Uterus (tissue), 3 donors: ENCODE measurements at regions not wholly inside any gene's neighbourhood (a gene's known extent, or its start where the extent isn't known, plus 50 kb on each side); places are given as distances from the start of the nearest gene placed in this dataset.

Source experiments
- DNase-seq, 2 donors: peaks; one replicate each; pipeline ENCODE4 v3.0.0-alpha.2; 2019 to 2020
- H3K27ac ChIP-seq, 2 donors: fragments of 200-600 bp; sonication (generic); 1 replicate in 1 of 2; 2 replicates in 1 of 2; pipeline ENCODE4 v1.5.1; 2016 to 2018
- H3K27me3 ChIP-seq, 2 donors: fragments of 200-600 bp; sonication (generic); one replicate each; pipeline ENCODE4 v1.5.1; 2018 to 2019; ENCODE audit warnings: control low read depth in 1 of 2
- H3K36me3 ChIP-seq, 2 donors: fragments of 200-600 bp; sonication (generic); one replicate each; pipeline ENCODE4 v1.5.1; 2019; ENCODE audit warnings: control low read depth in 1 of 2
- H3K4me1 ChIP-seq, 2 donors: fragments of 200-600 bp; sonication (generic); one replicate each; pipeline ENCODE4 v1.5.1; 2018 to 2019; ENCODE audit warnings: control low read depth in 1 of 2
- H3K4me3 ChIP-seq, 2 donors: fragments of 200-600 bp; sonication (generic); 1 replicate in 1 of 2; 2 replicates in 1 of 2; pipeline ENCODE4 v1.5.1; 2018 to 2019; ENCODE audit warnings: mild to moderate bottlenecking in 1 of 2
- H3K9me3 ChIP-seq, 2 donors: fragments of 200-600 bp; sonication (generic); one replicate each; pipeline ENCODE4 v1.5.1; 2019; ENCODE audit warnings: control low read depth in 1 of 2
- CTCF ChIP-seq, 4 experiments: fragments of 200-600 bp in 2 of 4; fragments of 450-650 bp in 2 of 4; sonication (generic) in 2 of 4; IDR thresholded peaks; one replicate each; pipeline ENCODE4 v1.5.1; 2016 to 2019; ENCODE audit warnings: antibody characterized with exemption in 4 of 4, mild to moderate bottlenecking in 2 of 4, moderate library complexity in 1 of 4
- POLR2A ChIP-seq, 2 donors: fragments of 450-650 bp; IDR thresholded peaks; one replicate each; pipeline ENCODE4 v1.6.1; 2016; ENCODE audit warnings: antibody characterized with exemption in 2 of 2, mild to moderate bottlenecking in 1 of 2, moderate library complexity in 1 of 2
- intact Hi-C: fragments of 100-400 bp; cut with DNase I; formaldehyde crosslinking; loops from one replicate; pipeline ENCODE4 v1.15.1; 2023; ENCODE audit warnings: low total_unique reads
- donor health status: DM: yes; HTN: yes; CAD: no.

GRCh38 chr15:53869044-53869805, 109.0 kb upstream of the UNC13C start:
- Histone ChIP-seq H3K4me3 (no peak overlapping the region), H3K36me3 (no peaks in the 10 kb centered on the region), H3K27me3 (no peaks in the 10 kb centered on the region), H3K9me3 (no peaks in the 10 kb centered on the region), H3K4me1 (no peaks in the 10 kb centered on the region), H3K27ac (no peak overlapping the region)
- no peak for DNase-seq
- intact Hi-C loops: no loop called here
- TF ChIP-seq CTCF (IDR thresholded peaks at IDR 0.05) (no peak), POLR2A (IDR thresholded peaks at IDR 0.05) (no peak)

GRCh38 chr15:53862386-53862785, 102.9 kb upstream of the WDR72 start:
- Histone ChIP-seq H3K27me3 (no peaks in the 10 kb centered on the region), H3K9me3 (no peaks in the 10 kb centered on the region), H3K27ac (no peak overlapping the region), H3K4me1 (no peaks in the 10 kb centered on the region), H3K36me3 (no peaks in the 10 kb centered on the region), H3K4me3 (no peak overlapping the region)
- TF ChIP-seq CTCF (IDR thresholded peaks at IDR 0.05): no peak
- no peak for TF ChIP-seq POLR2A (IDR thresholded peaks at IDR 0.05)
- no peak for DNase-seq
- intact Hi-C loops: no loop called here

- no peak overlapping the region for H3K4me3 ChIP-seq
- H3K9me3 ChIP-seq: no peaks in the 10 kb centered on the region
- H3K4me1 ChIP-seq: no peaks in the 10 kb centered on the region
- TF ChIP-seq POLR2A (IDR thresholded peaks at IDR 0.05): no peak
- TF ChIP-seq CTCF (IDR thresholded peaks at IDR 0.05): no peak
- H3K27me3 ChIP-seq: no peaks in the 10 kb centered on the region
- intact Hi-C loops: no loop called here
- no peak overlapping the region for H3K27ac ChIP-seq
- DNase-seq: no peak
- no peaks in the 10 kb centered on the region for H3K36me3 ChIP-seq
Measured at GRCh38 chr15:53861792-53862191, 102.3 kb upstream of the WDR72 start.

GRCh38 chr15:53851110-53851848, 91.8 kb upstream of the WDR72 start:
- Histone ChIP-seq H3K9me3 (no peaks in the 10 kb centered on the region), H3K4me3 (no peak overlapping the region), H3K27ac (no peak overlapping the region), H3K27me3 (peaks cover 0 to 3% of the 10 kb centered on the region in 2 donors), H3K4me1 (no peaks in the 10 kb centered on the region), H3K36me3 (no peaks in the 10 kb centered on the region)
- no peak for DNase-seq
- intact Hi-C loops: no loop called here
- no peak for TF ChIP-seq POLR2A (IDR thresholded peaks at IDR 0.05)

- Histone ChIP-seq H3K36me3 (no peaks in the 10 kb centered on the region), H3K4me3 (no peak overlapping the region), H3K9me3 (no peaks in the 10 kb centered on the region), H3K27ac (no peak overlapping the region), H3K27me3 (peaks cover 0 to 3% of the 10 kb centered on the region in 2 donors), H3K4me1 (no peaks in the 10 kb centered on the region)
- intact Hi-C loops: no loop called here
- DNase-seq: no peak
- no peak for TF ChIP-seq POLR2A (IDR thresholded peaks at IDR 0.05)
Measured at GRCh38 chr15:53847745-53848144, 88.3 kb upstream of the WDR72 start.

GRCh38 chr15:53844634-53845033, 85.2 kb upstream of the WDR72 start:
- H3K36me3 ChIP-seq: no peaks in the 10 kb centered on the region
- TF ChIP-seq CTCF (IDR thresholded peaks at IDR 0.05) (no peak), POLR2A (IDR thresholded peaks at IDR 0.05) (no peak)
- intact Hi-C loops: no loop called here
- peaks cover 0 to 3% of the 10 kb centered on the region in 2 donors for H3K27me3 ChIP-seq
- H3K4me1 ChIP-seq: no peaks in the 10 kb centered on the region
- no peak overlapping the region for H3K4me3 ChIP-seq
- H3K9me3 ChIP-seq: no peaks in the 10 kb centered on the region
- DNase-seq: no peak
- H3K27ac ChIP-seq: no peak overlapping the region
